Left lung (tissue), 4 donors: ENCODE measurements at regions not wholly inside any gene's neighbourhood (a gene's known extent, or its start where the extent isn't known, plus 50 kb on each side); places are given as distances from the start of the nearest gene placed in this dataset.

Experiments
- ATAC-seq: fragments of 200-7000 bp; cut with Tn5 transposase; one replicate; pipeline ENCODE4 v1.9.1; 2020; ENCODE audit warnings: moderate library complexity
- DNase-seq, 4 donors: peaks; one replicate each; pipeline ENCODE4 v3.0.0-alpha.2; 2013 to 2020
- H3K27ac ChIP-seq, 2 donors: fragments of 200-600 bp; sonication (generic) in 1 of 2; one replicate each; pipeline versions ENCODE4 v1.5.0 to v1.8.0; 2020 to 2021
- H3K27me3 ChIP-seq, 2 donors: fragments of 200-600 bp; sonication (generic) in 1 of 2; one replicate each; pipeline versions ENCODE4 v1.5.0 to v1.8.0; 2020 to 2021
- H3K36me3 ChIP-seq, 2 donors: fragments of 200-600 bp; sonication (generic) in 1 of 2; one replicate each; pipeline versions ENCODE4 v1.5.0 to v1.8.0; 2020 to 2021
- H3K4me1 ChIP-seq, 2 donors: fragments of 200-600 bp; one replicate each; pipeline ENCODE4 v1.8.0; 2021
- H3K4me3 ChIP-seq, 2 donors: fragments of 200-600 bp; sonication (generic) in 1 of 2; one replicate each; pipeline versions ENCODE4 v1.5.0 to v1.8.0; 2020 to 2021; ENCODE audit warnings: mild to moderate bottlenecking in 1 of 2
- H3K9me3 ChIP-seq, 2 donors: fragments of 200-600 bp; sonication (generic) in 1 of 2; one replicate each; pipeline versions ENCODE4 v1.5.0 to v1.8.0; 2020 to 2021
- CTCF ChIP-seq, 2 donors: fragments of 200-600 bp; sonication (generic) in 1 of 2; IDR thresholded peaks; one replicate each; pipeline versions ENCODE4 v1.5.0 to v1.8.0; 2021; ENCODE audit warnings: antibody characterized with exemption in 2 of 2
- intact Hi-C, 2 donors: fragments of 100-400 bp; cut with DNase I; formaldehyde crosslinking; loops; one replicate each; pipeline versions ENCODE4 v1.11.2 to v1.14.2; 2022
- donor health status: DM: no; HTN: yes; CAD: no.
- donor health status: DM: no; HTN: no; CAD: no.

- DNase-seq (no peak), ATAC-seq (no peak)
- Histone ChIP-seq H3K4me1 (peaks cover 37 to 75% of the 10 kb centered on the region in 2 donors), H3K27ac (peak overlapping the region; percentile 90 to 95), H3K4me3 (no peak overlapping the region), H3K27me3 (peaks cover 0 to 19% of the 10 kb centered on the region in 2 donors), H3K36me3 (no peaks in the 10 kb centered on the region), H3K9me3 (no peaks in the 10 kb centered on the region)
- no peak for TF ChIP-seq CTCF (IDR thresholded peaks at IDR 0.05)
- intact Hi-C loops: loop anchor here (10.0 kb wide), 1 partner anchor 75 kb away; no protein-coding TSS in a partner anchor
Observed at GRCh38 chr1:39109644-39110043, 83.5 kb downstream of the NDUFS5 start.

GRCh38 chr1:39110325-39110851 lies 84.2 kb downstream of the NDUFS5 start:
- peak; percentile 55 for ATAC-seq
- H3K9me3 ChIP-seq: no peaks in the 10 kb centered on the region
- intact Hi-C loops: no loop called here
- peak in 1 of 4 donors; percentile 42 for DNase-seq
- TF ChIP-seq CTCF (IDR thresholded peaks at IDR 0.05): no peak
- H3K4me3 ChIP-seq: no peak overlapping the region
- H3K27me3 ChIP-seq: peaks cover 0 to 11% of the 10 kb centered on the region in 2 donors
- peaks cover 43 to 80% of the 10 kb centered on the region in 2 donors for H3K4me1 ChIP-seq
- no peaks in the 10 kb centered on the region for H3K36me3 ChIP-seq
- H3K27ac ChIP-seq: peak overlapping the region; percentile 38 to 95

GRCh38 chr1:39110882-39111281 lies 84.7 kb downstream of the NDUFS5 start:
- no peaks in the 10 kb centered on the region for H3K36me3 ChIP-seq
- no peak for TF ChIP-seq CTCF (IDR thresholded peaks at IDR 0.05)
- DNase-seq (no peak), ATAC-seq (no peak)
- peaks cover 48 to 85% of the 10 kb centered on the region in 2 donors for H3K4me1 ChIP-seq
- H3K27me3 ChIP-seq: peaks cover 0 to 6% of the 10 kb centered on the region in 2 donors
- peak overlapping the region; percentile 38 to 95 for H3K27ac ChIP-seq
- intact Hi-C loops: no loop called here
- H3K4me3 ChIP-seq: no peak overlapping the region
- no peaks in the 10 kb centered on the region for H3K9me3 ChIP-seq

GRCh38 chr1:39113109-39113743 lies 87.1 kb downstream of the NDUFS5 start:
- Histone ChIP-seq H3K27ac (no peak overlapping the region), H3K4me3 (no peak overlapping the region), H3K4me1 (peaks cover 54 to 96% of the 10 kb centered on the region in 2 donors), H3K36me3 (no peaks in the 10 kb centered on the region), H3K27me3 (no peaks in the 10 kb centered on the region), H3K9me3 (no peaks in the 10 kb centered on the region)
- TF ChIP-seq CTCF (IDR thresholded peaks at IDR 0.05): no peak
- intact Hi-C loops: no loop called here
- DNase-seq (no peak), ATAC-seq (no peak)

- H3K4me3 ChIP-seq: no peak overlapping the region
- H3K36me3 ChIP-seq: peaks cover 0 to 3% of the 10 kb centered on the region in 2 donors
- DNase-seq (no peak), ATAC-seq (peak; percentile 41)
- intact Hi-C loops: no loop called here
- H3K27me3 ChIP-seq: no peaks in the 10 kb centered on the region
- no peaks in the 10 kb centered on the region for H3K9me3 ChIP-seq
- H3K27ac ChIP-seq: peak overlapping the region in 1 of 2 donors; percentile 30
- no peak for TF ChIP-seq CTCF (IDR thresholded peaks at IDR 0.05)
- H3K4me1 ChIP-seq: peaks cover 49 to 78% of the 10 kb centered on the region in 2 donors
Observed at GRCh38 chr1:39115271-39116110, 89.0 kb upstream of the MACF1 start.
